ENCODE measurements at regions not wholly inside any gene's neighbourhood (a gene's known extent, or its start where the extent isn't known, plus 50 kb on each side); places are given as distances from the start of the nearest gene placed in this dataset.
"Not testable (repeated sequence)": the region's sequence is repeated elsewhere in the genome, so short reads cannot be mapped to it uniquely, and the experiment has no call there.

DNA sequence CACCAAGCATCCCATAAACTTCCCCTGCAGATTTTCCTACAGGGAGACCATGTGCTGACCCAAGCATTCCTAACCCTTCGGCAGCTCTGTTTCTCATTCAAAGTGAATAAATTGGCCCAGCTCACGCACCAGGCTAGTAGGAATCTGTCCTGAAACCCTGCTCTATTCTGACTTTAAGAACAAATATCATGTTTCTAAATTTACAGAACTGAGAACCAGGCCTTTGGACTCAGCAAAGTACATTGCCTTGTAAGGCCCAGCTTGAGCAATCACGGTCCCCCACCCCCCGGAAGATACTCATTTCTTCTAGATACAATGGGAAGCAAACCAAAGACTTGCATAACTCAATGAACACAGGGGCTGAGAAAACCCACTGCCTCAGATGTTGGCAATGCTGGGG lies 160.1 kb upstream of the NFIA start:
- Histone ChIP-seq H3K36me3 (ENCODE audit: control insufficient read depth in 2 of 2, insufficient read depth in 2 of 2, low read length in 1 of 2) (no peaks in the 10 kb centered on the region), H3K9me3 (ENCODE audit: control insufficient read depth in 2 of 2, insufficient read depth in 1 of 2, low read depth in 1 of 2, low read length in 1 of 2) (no peaks in the 10 kb centered on the region), H3K27ac (ENCODE audit: low read depth in 2 of 2, low read length in 1 of 2) (no peak overlapping the region), H3K4me3 (ENCODE audit: low read depth in 1 of 2, low read length in 2 of 2) (no peak overlapping the region), H3K27me3 (ENCODE audit: control insufficient read depth in 1 of 2, insufficient read depth in 2 of 2, low read length in 2 of 2) (no peaks in the 10 kb centered on the region), H3K4me1 (ENCODE audit: control insufficient read depth in 2 of 2, insufficient read depth in 2 of 2, low read length in 1 of 2) (peaks cover 0 to 3% of the 10 kb centered on the region in 2 donors)
- 76 to 77% methylated on average over 4 of the region's 4 CpGs for WGBS, 2 donors

DNA sequence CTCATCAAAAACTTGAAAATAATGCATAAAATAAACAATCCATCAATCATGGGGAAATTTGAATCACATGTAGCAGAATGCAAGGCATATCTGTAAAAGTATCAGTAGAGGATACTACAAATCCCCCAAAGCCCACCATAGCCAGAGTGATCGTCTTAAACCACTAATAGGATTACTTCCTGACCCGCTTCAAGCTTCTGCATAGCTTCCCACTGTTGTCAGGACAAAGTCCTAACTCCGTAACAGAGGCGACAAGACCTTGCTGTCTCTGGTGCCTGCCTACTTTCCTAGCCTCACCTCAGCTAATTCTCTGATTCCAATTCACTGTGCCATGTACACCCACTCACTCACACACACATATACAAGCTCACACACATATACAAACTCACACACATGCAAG lies 161.2 kb upstream of the NFIA start:
- H3K4me3 ChIP-seq (ENCODE audit: low read depth in 1 of 2, low read length in 2 of 2), result no peak overlapping the region
- H3K27ac ChIP-seq (ENCODE audit: low read depth in 2 of 2, low read length in 1 of 2), result no peak overlapping the region
- WGBS, 2 donors, result 86 to 93% methylated on average over 4 of the region's 4 CpGs
- peaks cover 0 to 3% of the 10 kb centered on the region in 2 donors for H3K4me1 ChIP-seq (ENCODE audit: control insufficient read depth in 2 of 2, insufficient read depth in 2 of 2, low read length in 1 of 2)
- H3K27me3 ChIP-seq (ENCODE audit: control insufficient read depth in 1 of 2, insufficient read depth in 2 of 2, low read length in 2 of 2), result no peaks in the 10 kb centered on the region
- H3K9me3 ChIP-seq (ENCODE audit: control insufficient read depth in 2 of 2, insufficient read depth in 1 of 2, low read depth in 1 of 2, low read length in 1 of 2), result no peaks in the 10 kb centered on the region
- no peaks in the 10 kb centered on the region for H3K36me3 ChIP-seq (ENCODE audit: control insufficient read depth in 2 of 2, insufficient read depth in 2 of 2, low read length in 1 of 2)

GRCh38 chr1:60920561-60920960 lies 161.8 kb upstream of the NFIA start:
- Histone ChIP-seq H3K4me1 (ENCODE audit: control insufficient read depth in 2 of 2, insufficient read depth in 2 of 2, low read length in 1 of 2) (peaks cover 0 to 3% of the 10 kb centered on the region in 2 donors), H3K27ac (ENCODE audit: low read depth in 2 of 2, low read length in 1 of 2) (no peak overlapping the region), H3K36me3 (ENCODE audit: control insufficient read depth in 2 of 2, insufficient read depth in 2 of 2, low read length in 1 of 2) (no peaks in the 10 kb centered on the region), H3K27me3 (ENCODE audit: control insufficient read depth in 1 of 2, insufficient read depth in 2 of 2, low read length in 2 of 2) (no peaks in the 10 kb centered on the region), H3K9me3 (ENCODE audit: control insufficient read depth in 2 of 2, insufficient read depth in 1 of 2, low read depth in 1 of 2, low read length in 1 of 2) (no peaks in the 10 kb centered on the region), H3K4me3 (ENCODE audit: low read depth in 1 of 2, low read length in 2 of 2) (no peak overlapping the region)
- 81 to 89% methylated on average over 2 of the region's 2 CpGs for WGBS, 2 donors

DNA sequence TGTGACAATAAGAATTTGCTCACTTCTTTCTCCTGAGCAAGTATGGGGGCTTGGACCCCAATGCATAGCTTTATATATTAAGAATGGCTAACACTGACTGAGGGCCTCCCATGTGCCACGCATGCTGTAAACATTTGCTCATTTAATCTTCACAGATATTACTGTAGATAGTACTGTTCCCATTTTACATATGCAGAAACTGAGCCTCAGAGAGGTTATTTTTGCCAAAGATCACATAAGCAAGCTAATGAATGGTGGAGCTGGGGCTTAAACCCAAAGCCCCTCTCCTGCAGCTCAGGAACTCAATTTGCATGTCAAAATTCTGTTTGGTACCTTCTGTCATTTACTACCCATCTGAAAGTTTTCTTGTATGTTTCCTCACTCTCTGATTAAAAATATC lies 163.5 kb upstream of the NFIA start:
- no peaks in the 10 kb centered on the region for H3K9me3 ChIP-seq (ENCODE audit: control insufficient read depth in 2 of 2, insufficient read depth in 1 of 2, low read depth in 1 of 2, low read length in 1 of 2)

DNA sequence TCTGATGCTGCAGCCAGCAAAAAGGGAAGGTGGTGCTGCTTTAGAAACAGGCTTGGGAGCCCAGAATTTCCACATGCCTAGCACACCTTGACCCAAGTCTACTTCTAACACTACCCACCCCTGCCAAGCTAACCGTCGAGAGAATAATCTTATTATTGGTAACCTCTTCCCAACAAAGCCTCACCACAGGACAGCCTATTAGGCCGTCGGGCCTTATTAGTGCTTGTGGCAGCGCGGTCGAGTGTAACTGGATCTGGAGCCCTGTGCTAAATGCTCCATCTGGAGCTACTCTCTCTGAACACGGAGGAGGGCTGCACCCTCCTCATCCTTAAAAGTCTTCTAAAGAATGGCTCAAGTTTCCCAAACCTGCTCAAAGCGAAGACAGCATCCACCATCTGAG lies 165.5 kb upstream of the NFIA start:
- Histone ChIP-seq H3K4me3 (ENCODE audit: low read depth in 1 of 2, low read length in 2 of 2) (no peak overlapping the region), H3K9me3 (ENCODE audit: control insufficient read depth in 2 of 2, insufficient read depth in 1 of 2, low read depth in 1 of 2, low read length in 1 of 2) (no peaks in the 10 kb centered on the region), H3K36me3 (ENCODE audit: control insufficient read depth in 2 of 2, insufficient read depth in 2 of 2, low read length in 1 of 2) (no peaks in the 10 kb centered on the region), H3K27me3 (ENCODE audit: control insufficient read depth in 1 of 2, insufficient read depth in 2 of 2, low read length in 2 of 2) (no peaks in the 10 kb centered on the region), H3K27ac (ENCODE audit: low read depth in 2 of 2, low read length in 1 of 2) (no peak overlapping the region), H3K4me1 (ENCODE audit: control insufficient read depth in 2 of 2, insufficient read depth in 2 of 2, low read length in 1 of 2) (no peaks in the 10 kb centered on the region)
- 91 to 96% methylated on average over 9 of the region's 9 CpGs for WGBS, 2 donors

More for the DNA sequence above, 163.5 kb upstream of the NFIA start:
- Histone ChIP-seq H3K27me3 (ENCODE audit: control insufficient read depth in 1 of 2, insufficient read depth in 2 of 2, low read length in 2 of 2) (no peaks in the 10 kb centered on the region), H3K4me1 (ENCODE audit: control insufficient read depth in 2 of 2, insufficient read depth in 2 of 2, low read length in 1 of 2) (no peaks in the 10 kb centered on the region), H3K36me3 (ENCODE audit: control insufficient read depth in 2 of 2, insufficient read depth in 2 of 2, low read length in 1 of 2) (no peaks in the 10 kb centered on the region), H3K27ac (ENCODE audit: low read depth in 2 of 2, low read length in 1 of 2) (no peak overlapping the region), H3K4me3 (ENCODE audit: low read depth in 1 of 2, low read length in 2 of 2) (no peak overlapping the region)
- 92 to 95% methylated on average over 1 of the region's 1 CpG for WGBS, 2 donors

DNA sequence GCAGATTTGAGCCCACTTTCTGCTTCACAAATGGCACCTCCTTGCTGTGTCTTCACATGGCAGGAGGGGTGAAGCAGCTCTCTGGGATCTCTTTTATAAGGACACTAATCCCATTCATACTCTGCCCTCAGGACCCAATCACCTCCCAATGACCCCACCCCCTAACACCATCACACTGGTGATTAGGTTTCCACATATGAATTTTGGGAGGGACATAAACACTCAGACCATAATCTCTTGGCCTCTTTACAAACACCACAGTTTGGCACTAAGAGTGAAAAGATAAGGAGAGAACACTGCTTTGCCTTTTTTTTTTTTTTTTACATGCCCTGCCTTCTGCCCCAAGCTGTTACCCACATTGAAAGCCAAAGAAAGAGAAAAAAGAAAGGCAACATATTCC lies 166.2 kb upstream of the NFIA start:
- Histone ChIP-seq H3K4me3 (ENCODE audit: low read depth in 1 of 2, low read length in 2 of 2) (no peak overlapping the region), H3K27me3 (ENCODE audit: control insufficient read depth in 1 of 2, insufficient read depth in 2 of 2, low read length in 2 of 2) (no peaks in the 10 kb centered on the region), H3K36me3 (ENCODE audit: control insufficient read depth in 2 of 2, insufficient read depth in 2 of 2, low read length in 1 of 2) (no peaks in the 10 kb centered on the region), H3K9me3 (ENCODE audit: control insufficient read depth in 2 of 2, insufficient read depth in 1 of 2, low read depth in 1 of 2, low read length in 1 of 2) (no peaks in the 10 kb centered on the region), H3K4me1 (ENCODE audit: control insufficient read depth in 2 of 2, insufficient read depth in 2 of 2, low read length in 1 of 2) (no peaks in the 10 kb centered on the region), H3K27ac (ENCODE audit: low read depth in 2 of 2, low read length in 1 of 2) (no peak overlapping the region)

GRCh38 chr1:60915441-60915840 lies 166.9 kb upstream of the NFIA start:
- 94 to 95% methylated on average over 6 of the region's 6 CpGs for WGBS, 2 donors
- Histone ChIP-seq H3K27ac (ENCODE audit: low read depth in 2 of 2, low read length in 1 of 2) (no peak overlapping the region), H3K4me1 (ENCODE audit: control insufficient read depth in 2 of 2, insufficient read depth in 2 of 2, low read length in 1 of 2) (no peaks in the 10 kb centered on the region), H3K36me3 (ENCODE audit: control insufficient read depth in 2 of 2, insufficient read depth in 2 of 2, low read length in 1 of 2) (no peaks in the 10 kb centered on the region), H3K27me3 (ENCODE audit: control insufficient read depth in 1 of 2, insufficient read depth in 2 of 2, low read length in 2 of 2) (no peaks in the 10 kb centered on the region), H3K4me3 (ENCODE audit: low read depth in 1 of 2, low read length in 2 of 2) (no peak overlapping the region), H3K9me3 (ENCODE audit: control insufficient read depth in 2 of 2, insufficient read depth in 1 of 2, low read depth in 1 of 2, low read length in 1 of 2) (no peaks in the 10 kb centered on the region)

DNA sequence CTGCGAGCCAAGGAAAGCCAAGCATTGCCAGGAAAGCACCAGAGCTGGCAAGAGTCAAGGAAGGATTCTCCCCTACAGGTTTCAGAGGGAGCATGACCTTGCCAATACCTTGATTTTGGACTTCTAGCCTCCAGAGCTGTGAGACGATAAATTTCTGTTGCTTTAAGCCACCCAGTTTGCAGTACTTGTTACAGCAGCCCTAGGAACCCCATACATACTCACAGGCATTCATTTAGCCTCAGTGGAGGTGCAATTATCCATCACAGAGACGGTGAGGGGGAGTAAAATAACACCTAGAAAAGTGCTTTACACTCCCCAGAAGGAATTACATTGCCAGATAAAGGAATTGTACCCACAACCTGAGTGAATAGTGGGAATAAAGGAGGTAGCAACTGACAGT lies 167.4 kb upstream of the NFIA start:
- Histone ChIP-seq H3K4me1 (ENCODE audit: control insufficient read depth in 2 of 2, insufficient read depth in 2 of 2, low read length in 1 of 2) (no peaks in the 10 kb centered on the region), H3K36me3 (ENCODE audit: control insufficient read depth in 2 of 2, insufficient read depth in 2 of 2, low read length in 1 of 2) (no peaks in the 10 kb centered on the region), H3K4me3 (ENCODE audit: low read depth in 1 of 2, low read length in 2 of 2) (no peak overlapping the region), H3K9me3 (ENCODE audit: control insufficient read depth in 2 of 2, insufficient read depth in 1 of 2, low read depth in 1 of 2, low read length in 1 of 2) (no peaks in the 10 kb centered on the region), H3K27ac (ENCODE audit: low read depth in 2 of 2, low read length in 1 of 2) (no peak overlapping the region), H3K27me3 (ENCODE audit: control insufficient read depth in 1 of 2, insufficient read depth in 2 of 2, low read length in 2 of 2) (no peaks in the 10 kb centered on the region)
- WGBS, 2 donors, result 79 to 88% methylated on average over 3 of the region's 3 CpGs

DNA sequence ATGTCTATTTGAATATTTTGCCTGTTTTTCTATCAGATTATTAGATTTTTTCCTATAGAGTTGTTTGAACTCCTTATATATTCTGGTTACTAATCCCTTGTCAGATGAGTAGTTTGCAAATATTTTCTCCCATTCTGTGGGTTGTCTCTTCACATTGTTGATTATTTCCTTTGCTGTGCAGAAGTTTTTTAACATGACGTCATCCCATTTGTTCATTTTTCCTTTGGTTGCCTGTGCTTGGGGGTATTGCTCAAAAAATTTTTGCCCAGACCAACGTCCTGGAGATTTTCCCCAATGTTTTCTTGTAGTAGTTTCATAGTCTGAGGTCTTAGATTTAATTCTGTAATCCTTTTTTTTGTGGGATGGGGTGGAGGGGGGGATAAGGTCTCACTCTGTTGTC lies 168.7 kb upstream of the NFIA start:
- not testable (repeated sequence) for H3K4me3 ChIP-seq (ENCODE audit: low read depth in 1 of 2, low read length in 2 of 2); H3K9me3 ChIP-seq (ENCODE audit: control insufficient read depth in 2 of 2, insufficient read depth in 1 of 2, low read depth in 1 of 2, low read length in 1 of 2); H3K36me3 ChIP-seq (ENCODE audit: control insufficient read depth in 2 of 2, insufficient read depth in 2 of 2, low read length in 1 of 2); H3K4me1 ChIP-seq (ENCODE audit: control insufficient read depth in 2 of 2, insufficient read depth in 2 of 2, low read length in 1 of 2); H3K27ac ChIP-seq (ENCODE audit: low read depth in 2 of 2, low read length in 1 of 2); H3K27me3 ChIP-seq (ENCODE audit: control insufficient read depth in 1 of 2, insufficient read depth in 2 of 2, low read length in 2 of 2)
- WGBS, 2 donors, result 57 to 61% methylated on average over 2 of the region's 2 CpGs

DNA sequence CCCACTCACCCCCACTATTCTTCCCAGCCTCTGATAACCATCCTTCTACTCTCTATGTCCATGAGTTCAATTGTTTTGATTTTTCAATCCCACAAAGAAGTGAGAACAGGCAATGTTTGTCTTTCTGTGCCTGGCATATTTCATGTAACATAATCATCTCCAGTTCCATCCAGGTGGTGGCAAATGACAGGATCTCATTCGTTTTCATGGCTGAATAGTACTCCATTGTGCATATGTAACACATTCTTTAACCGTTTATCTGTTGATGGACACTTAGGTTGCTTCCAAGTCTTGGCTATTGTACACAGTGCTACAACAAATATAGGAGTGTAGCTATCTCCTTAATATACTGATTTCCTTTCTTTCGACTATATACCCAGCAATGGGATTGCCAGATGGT lies 169.3 kb upstream of the NFIA start:
- no peak overlapping the region for H3K27ac ChIP-seq (ENCODE audit: low read depth in 2 of 2, low read length in 1 of 2)
- H3K27me3 ChIP-seq (ENCODE audit: control insufficient read depth in 1 of 2, insufficient read depth in 2 of 2, low read length in 2 of 2), result no peaks in the 10 kb centered on the region
- 68 to 84% methylated on average over 3 of the region's 3 CpGs for WGBS, 2 donors

More for the DNA sequence above, 169.3 kb upstream of the NFIA start:
- no peaks in the 10 kb centered on the region for H3K4me1 ChIP-seq (ENCODE audit: control insufficient read depth in 2 of 2, insufficient read depth in 2 of 2, low read length in 1 of 2)
- no peaks in the 10 kb centered on the region for H3K36me3 ChIP-seq (ENCODE audit: control insufficient read depth in 2 of 2, insufficient read depth in 2 of 2, low read length in 1 of 2)
- H3K4me3 ChIP-seq (ENCODE audit: low read depth in 1 of 2, low read length in 2 of 2), result no peak overlapping the region
- no peaks in the 10 kb centered on the region for H3K9me3 ChIP-seq (ENCODE audit: control insufficient read depth in 2 of 2, insufficient read depth in 1 of 2, low read depth in 1 of 2, low read length in 1 of 2)
